ENCODE measurements at regions not wholly inside any gene's neighbourhood (a gene's known extent, or its start where the extent isn't known, plus 50 kb on each side); places are given as distances from the start of the nearest gene placed in this dataset.

- intact Hi-C loops (cut with DNase I), result no loop called here
- Histone ChIP-seq H3K27ac (ENCODE audit: low read depth in 2 of 2, low read length in 2 of 2) (no peak overlapping the region), H3K9me3 (ENCODE audit: control insufficient read depth in 2 of 3, insufficient read depth in 1 of 3, low read length in 3 of 3) (no peaks in the 10 kb centered on the region), H3K4me3 (ENCODE audit: low read length in 3 of 3) (no peak overlapping the region), H3K9ac (ENCODE audit: low read length in 3 of 3) (no peak overlapping the region), H3K4me1 (ENCODE audit: control insufficient read depth in 2 of 3, insufficient read depth in 2 of 3, low read depth in 1 of 3, low read length in 3 of 3) (no peaks in the 10 kb centered on the region), H3K36me3 (ENCODE audit: control insufficient read depth in 2 of 3, insufficient read depth in 3 of 3, low read length in 3 of 3) (no peaks in the 10 kb centered on the region), H3K27me3 (ENCODE audit: control insufficient read depth, insufficient read depth, low read length) (no peaks in the 10 kb centered on the region)
- FAIRE-seq (no peak), DNase-seq (no peak)
- no peak for TF ChIP-seq CTCF (IDR thresholded peaks at IDR 0.05; ENCODE audit: borderline replicate concordance, extremely low read depth, insufficient read depth)
These were observed 299.0 kb downstream of the TLR4 start for GRCh38 chr9:118003240-118003639.

- no peak overlapping the region for H3K9ac ChIP-seq (ENCODE audit: low read length in 3 of 3)
- no peak overlapping the region for H3K4me3 ChIP-seq (ENCODE audit: low read length in 3 of 3)
- H3K27me3 ChIP-seq (ENCODE audit: control insufficient read depth, insufficient read depth, low read length), result no peaks in the 10 kb centered on the region
- no peaks in the 10 kb centered on the region for H3K36me3 ChIP-seq (ENCODE audit: control insufficient read depth in 2 of 3, insufficient read depth in 3 of 3, low read length in 3 of 3)
- FAIRE-seq, result no peak
- no peaks in the 10 kb centered on the region for H3K9me3 ChIP-seq (ENCODE audit: control insufficient read depth in 2 of 3, insufficient read depth in 1 of 3, low read length in 3 of 3)
- TF ChIP-seq CTCF (IDR thresholded peaks at IDR 0.05; ENCODE audit: borderline replicate concordance, extremely low read depth, insufficient read depth), result no peak
- no peak for DNase-seq
- intact Hi-C loops (cut with DNase I), result no loop called here
- no peak overlapping the region for H3K27ac ChIP-seq (ENCODE audit: low read depth in 2 of 2, low read length in 2 of 2)
- H3K4me1 ChIP-seq (ENCODE audit: control insufficient read depth in 2 of 3, insufficient read depth in 2 of 3, low read depth in 1 of 3, low read length in 3 of 3), result no peaks in the 10 kb centered on the region
These were observed 304.0 kb downstream of the TLR4 start for GRCh38 chr9:118008246-118008645.

- Histone ChIP-seq H3K4me3 (ENCODE audit: low read length in 3 of 3) (no peak overlapping the region), H3K9me3 (ENCODE audit: control insufficient read depth in 2 of 3, insufficient read depth in 1 of 3, low read length in 3 of 3) (no peaks in the 10 kb centered on the region), H3K27me3 (ENCODE audit: control insufficient read depth, insufficient read depth, low read length) (no peaks in the 10 kb centered on the region), H3K27ac (ENCODE audit: low read depth in 2 of 2, low read length in 2 of 2) (no peak overlapping the region), H3K9ac (ENCODE audit: low read length in 3 of 3) (no peak overlapping the region), H3K36me3 (ENCODE audit: control insufficient read depth in 2 of 3, insufficient read depth in 3 of 3, low read length in 3 of 3) (no peaks in the 10 kb centered on the region), H3K4me1 (ENCODE audit: control insufficient read depth in 2 of 3, insufficient read depth in 2 of 3, low read depth in 1 of 3, low read length in 3 of 3) (no peaks in the 10 kb centered on the region)
- no peak for FAIRE-seq
- TF ChIP-seq CTCF (IDR thresholded peaks at IDR 0.05; ENCODE audit: borderline replicate concordance, extremely low read depth, insufficient read depth), result no peak
- intact Hi-C loops (cut with DNase I), result no loop called here
- DNase-seq, result no peak
These were observed 305.4 kb downstream of the TLR4 start for GRCh38 chr9:118009614-118010013.

- Histone ChIP-seq H3K27me3 (ENCODE audit: control insufficient read depth, insufficient read depth, low read length) (no peaks in the 10 kb centered on the region), H3K4me1 (ENCODE audit: control insufficient read depth in 2 of 3, insufficient read depth in 2 of 3, low read depth in 1 of 3, low read length in 3 of 3) (no peaks in the 10 kb centered on the region), H3K4me3 (ENCODE audit: low read length in 3 of 3) (no peak overlapping the region), H3K36me3 (ENCODE audit: control insufficient read depth in 2 of 3, insufficient read depth in 3 of 3, low read length in 3 of 3) (no peaks in the 10 kb centered on the region), H3K9ac (ENCODE audit: low read length in 3 of 3) (no peak overlapping the region), H3K9me3 (ENCODE audit: control insufficient read depth in 2 of 3, insufficient read depth in 1 of 3, low read length in 3 of 3) (peaks cover 0 to 3% (median 0%) of the 10 kb centered on the region in 3 donors), H3K27ac (ENCODE audit: low read depth in 2 of 2, low read length in 2 of 2) (no peak overlapping the region)
- DNase-seq, result peak in 1 of 5 donors; percentile 48
- no peak for TF ChIP-seq CTCF (IDR thresholded peaks at IDR 0.05; ENCODE audit: borderline replicate concordance, extremely low read depth, insufficient read depth)
- no peak for FAIRE-seq
- intact Hi-C loops (cut with DNase I), result no loop called here
These were observed 313.5 kb downstream of the TLR4 start for GRCh38 chr9:118017607-118018122.
